ENCODE measurements at regions not wholly inside any gene's neighbourhood (a gene's known extent, or its start where the extent isn't known, plus 50 kb on each side); places are given as distances from the start of the nearest gene placed in this dataset.

DNA sequence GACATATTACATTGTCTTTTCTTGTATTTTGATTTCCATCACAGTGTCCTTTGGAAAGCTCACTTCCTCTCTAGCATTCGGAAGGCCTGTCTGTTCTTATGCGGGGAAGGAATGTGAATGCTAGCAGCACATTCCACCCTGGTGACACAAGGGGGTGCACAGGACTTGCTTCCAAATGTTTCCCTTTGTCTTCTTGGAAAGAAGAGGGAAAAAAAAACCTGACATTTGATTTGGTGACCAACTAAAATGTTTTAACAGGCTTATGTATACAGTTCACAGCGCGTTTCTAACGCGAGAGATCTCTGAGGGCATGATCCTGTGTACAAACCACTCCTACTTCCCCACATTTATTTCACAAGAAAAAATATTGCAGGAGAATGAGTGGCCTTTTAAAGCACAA lies 107.6 kb upstream of the FXR1 start:
- ATAC-seq = no peak
- TF ChIP-seq ZC3H10 (CRISPR knock-in tag; IDR thresholded peaks at IDR 0.05) (no peak), PATZ1 (CRISPR knock-in tag; IDR thresholded peaks at IDR 0.05; ENCODE audit: borderline replicate concordance) (no peak), ZNF70 (CRISPR knock-in tag; IDR thresholded peaks at IDR 0.05) (no peak), TSHZ2 (CRISPR knock-in tag; IDR thresholded peaks at IDR 0.05) (no peak), ESRRG (CRISPR knock-in tag; IDR thresholded peaks at IDR 0.05) (no peak), ISL1 (CRISPR knock-in tag; IDR thresholded peaks at IDR 0.05) (no peak)
- TF ChIP-seq, protein P1, sequence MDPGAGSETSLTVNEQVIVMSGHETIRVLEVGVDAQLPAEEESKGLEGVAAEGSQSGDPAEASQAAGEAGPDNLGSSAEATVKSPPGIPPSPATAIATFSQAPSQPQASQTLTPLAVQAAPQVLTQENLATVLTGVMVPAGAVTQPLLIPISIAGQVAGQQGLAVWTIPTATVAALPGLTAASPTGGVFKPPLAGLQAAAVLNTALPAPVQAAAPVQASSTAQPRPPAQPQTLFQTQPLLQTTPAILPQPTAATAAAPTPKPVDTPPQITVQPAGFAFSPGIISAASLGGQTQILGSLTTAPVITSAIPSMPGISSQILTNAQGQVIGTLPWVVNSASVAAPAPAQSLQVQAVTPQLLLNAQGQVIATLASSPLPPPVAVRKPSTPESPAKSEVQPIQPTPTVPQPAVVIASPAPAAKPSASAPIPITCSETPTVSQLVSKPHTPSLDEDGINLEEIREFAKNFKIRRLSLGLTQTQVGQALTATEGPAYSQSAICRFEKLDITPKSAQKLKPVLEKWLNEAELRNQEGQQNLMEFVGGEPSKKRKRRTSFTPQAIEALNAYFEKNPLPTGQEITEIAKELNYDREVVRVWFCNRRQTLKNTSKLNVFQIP (CRISPR knock-in tag; IDR thresholded peaks at IDR 0.05; ENCODE audit: borderline replicate concordance, low read depth) = no peak

DNA sequence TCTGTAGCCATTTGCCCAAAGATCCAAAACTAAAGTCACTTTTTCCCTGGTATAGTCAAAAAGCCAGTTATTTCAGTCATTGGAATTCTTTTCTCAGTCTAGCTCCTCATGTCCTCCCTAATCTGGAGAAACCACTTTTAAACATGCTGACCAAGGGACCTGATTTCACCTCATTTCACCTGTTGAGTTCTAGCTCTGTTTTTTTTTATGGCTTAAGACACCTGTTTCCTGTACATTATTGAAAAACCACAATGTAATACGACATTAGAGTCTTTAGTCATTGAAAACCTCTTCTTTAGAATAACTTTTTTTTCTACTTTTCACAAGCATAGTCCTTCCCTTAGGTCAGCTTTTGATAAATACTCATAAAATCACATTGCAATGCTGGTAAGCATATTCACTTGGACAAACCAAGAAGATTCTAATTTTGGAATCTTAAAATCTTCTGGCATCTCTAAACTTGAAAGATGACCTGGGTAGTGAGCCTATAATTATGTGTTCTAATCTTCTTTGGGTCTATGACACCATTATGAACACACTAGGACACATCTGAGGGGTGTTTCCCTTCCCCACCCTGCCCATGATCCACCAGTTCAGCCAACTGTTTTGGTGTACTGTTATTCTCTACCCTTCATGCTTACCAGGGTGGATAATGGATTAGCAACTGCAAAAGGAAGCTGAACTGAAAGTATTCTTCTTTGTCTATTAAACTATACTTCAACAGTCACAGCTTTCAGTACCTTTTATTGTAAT lies 103.5 kb upstream of the FXR1 start:
- no peak for ATAC-seq
- TF ChIP-seq BACH2 (CRISPR knock-in tag; IDR thresholded peaks at IDR 0.05; ENCODE audit: borderline replicate concordance) = no peak
- TF ChIP-seq TOX (CRISPR knock-in tag; IDR thresholded peaks at IDR 0.05; ENCODE audit: borderline replicate concordance) = no peak
- TF ChIP-seq ZFP30 (CRISPR knock-in tag; IDR thresholded peaks at IDR 0.05) = no peak
- TF ChIP-seq CSRNP3 (CRISPR knock-in tag; IDR thresholded peaks at IDR 0.05) = no peak
- no peak for TF ChIP-seq SNAI2 (CRISPR knock-in tag; IDR thresholded peaks at IDR 0.05)
- TF ChIP-seq ZNF8 (CRISPR knock-in tag; IDR thresholded peaks at IDR 0.05) = no peak

GRCh38 chr3:180820400-180820799 lies 92.1 kb upstream of the FXR1 start:
- no peak for TF ChIP-seq SNAI2 (CRISPR knock-in tag; IDR thresholded peaks at IDR 0.05)
- no peak for TF ChIP-seq PATZ1 (CRISPR knock-in tag; IDR thresholded peaks at IDR 0.05; ENCODE audit: borderline replicate concordance)
- no peak for TF ChIP-seq TSHZ2 (CRISPR knock-in tag; IDR thresholded peaks at IDR 0.05)
- TF ChIP-seq TOX (CRISPR knock-in tag; IDR thresholded peaks at IDR 0.05; ENCODE audit: borderline replicate concordance) = no peak
- no peak for TF ChIP-seq ZNF565 (CRISPR knock-in tag; conservative IDR thresholded peaks at IDR 0.05; ENCODE audit: low read depth)
- TF ChIP-seq ARNTL (CRISPR knock-in tag; IDR thresholded peaks at IDR 0.05; ENCODE audit: borderline replicate concordance, low read depth) = no peak
- no peak for ATAC-seq

Data from SK-N-SH treated with all-trans-retinoic acid at 6 μM for 48 hours (cell line).